ENCODE measurements at regions not wholly inside any gene's neighbourhood (a gene's known extent, or its start where the extent isn't known, plus 50 kb on each side); places are given as distances from the start of the nearest gene placed in this dataset.
A peak's percentile ranks its signal among the peaks of the same experiment; 100 is the strongest.

GRCh38 chr13:81224209-81224833 is 883.4 kb upstream of the SPRY2 start:
- CTCF ChIA-PET: no interaction called here
- POLR2A ChIA-PET: interaction anchor here (0.9 kb wide), 1 partner anchor 9 kb away, joined by 3 read pairs; no protein-coding TSS in a partner anchor
- no peak for DNase-seq (ENCODE audit: extremely low spot score)
- TF ChIP-seq FOXM1 (IDR thresholded peaks at IDR 0.05; ENCODE audit: borderline replicate concordance) (no peak), ARNT (IDR thresholded peaks at IDR 0.05) (no peak), NFRKB (IDR thresholded peaks at IDR 0.05) (no peak), ELF4 (IDR thresholded peaks at IDR 0.05) (no peak), FOXA1 (IDR thresholded peaks at IDR 0.05) (no peak), TARDBP (IDR thresholded peaks at IDR 0.05) (no peak), L3MBTL2 (conservative IDR thresholded peaks at IDR 0.05) (no peak), BHLHE40 (IDR thresholded peaks at IDR 0.05; ENCODE audit: borderline replicate concordance) (no peak), ZNF384 (IDR thresholded peaks at IDR 0.05) (no peak), FOXK2 (IDR thresholded peaks at IDR 0.05) (no peak)

DNA sequence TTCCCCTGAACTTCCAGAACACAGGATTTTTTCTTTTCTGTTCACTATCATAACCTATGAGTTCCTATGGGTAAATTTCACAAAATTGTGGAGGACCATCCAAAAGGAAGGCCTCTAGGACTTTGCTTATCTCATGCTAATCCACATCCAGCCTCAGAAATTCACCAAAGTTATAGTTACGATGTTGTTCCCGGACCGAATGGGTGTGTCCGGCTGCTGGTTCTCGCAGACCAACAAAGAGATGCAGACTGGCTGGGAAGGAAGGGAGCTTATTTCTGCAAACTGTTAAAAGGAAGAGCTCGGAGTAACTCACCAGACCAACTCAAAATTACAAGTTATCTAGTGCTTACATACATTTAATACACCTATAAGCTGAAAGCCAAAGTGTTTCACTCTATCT is 882.9 kb upstream of the SPRY2 start:
- CTCF ChIA-PET: no interaction called here
- POLR2A ChIA-PET: interaction anchor here (0.9 kb wide), 1 partner anchor 9 kb away, joined by 3 read pairs; no protein-coding TSS in a partner anchor
- no peak for TF ChIP-seq SP1 (IDR thresholded peaks at IDR 0.05)
- no peak for TF ChIP-seq SUZ12 (IDR thresholded peaks at IDR 0.05)
- TF ChIP-seq NFRKB (IDR thresholded peaks at IDR 0.05): no peak
- TF ChIP-seq FOXA1 (IDR thresholded peaks at IDR 0.05): no peak
- TF ChIP-seq HDGF (IDR thresholded peaks at IDR 0.05; ENCODE audit: borderline replicate concordance): no peak
- no peak for TF ChIP-seq BHLHE40 (IDR thresholded peaks at IDR 0.05; ENCODE audit: borderline replicate concordance)
- TF ChIP-seq L3MBTL2 (conservative IDR thresholded peaks at IDR 0.05): no peak
- TF ChIP-seq PKNOX1 (IDR thresholded peaks at IDR 0.05): no peak
- no peak for TF ChIP-seq ZNF384 (IDR thresholded peaks at IDR 0.05)
- TF ChIP-seq LEF1 (IDR thresholded peaks at IDR 0.05; ENCODE audit: borderline replicate concordance): no peak
- no peak for TF ChIP-seq FOXM1 (IDR thresholded peaks at IDR 0.05; ENCODE audit: borderline replicate concordance)
- TF ChIP-seq FOXK2 (IDR thresholded peaks at IDR 0.05): no peak
- no peak for DNase-seq (ENCODE audit: extremely low spot score)

GRCh38 chr13:81211713-81212112 is 870.8 kb upstream of the SPRY2 start:
- TF ChIP-seq FOXA1 (IDR thresholded peaks at IDR 0.05) (no peak), PKNOX1 (IDR thresholded peaks at IDR 0.05) (peak; percentile 3; the same call in 1 of the 2 replicates)
- CTCF ChIA-PET: no interaction called here
- POLR2A ChIA-PET: no interaction called here
- DNase-seq (ENCODE audit: extremely low spot score): no peak

- POLR2A ChIA-PET: no interaction called here
- TF ChIP-seq ZNF384 (IDR thresholded peaks at IDR 0.05) (peak; percentile 28; the same call in 1 of the 2 replicates), LEF1 (IDR thresholded peaks at IDR 0.05; ENCODE audit: borderline replicate concordance) (no peak), NFRKB (IDR thresholded peaks at IDR 0.05) (no peak), PKNOX1 (IDR thresholded peaks at IDR 0.05) (peak; percentile 82), SP1 (IDR thresholded peaks at IDR 0.05) (no peak), L3MBTL2 (conservative IDR thresholded peaks at IDR 0.05) (no peak)
- no peak for DNase-seq (ENCODE audit: extremely low spot score)
- CTCF ChIA-PET: no interaction called here
Observed at GRCh38 chr13:81207636-81208035, 866.7 kb upstream of the SPRY2 start.

DNA sequence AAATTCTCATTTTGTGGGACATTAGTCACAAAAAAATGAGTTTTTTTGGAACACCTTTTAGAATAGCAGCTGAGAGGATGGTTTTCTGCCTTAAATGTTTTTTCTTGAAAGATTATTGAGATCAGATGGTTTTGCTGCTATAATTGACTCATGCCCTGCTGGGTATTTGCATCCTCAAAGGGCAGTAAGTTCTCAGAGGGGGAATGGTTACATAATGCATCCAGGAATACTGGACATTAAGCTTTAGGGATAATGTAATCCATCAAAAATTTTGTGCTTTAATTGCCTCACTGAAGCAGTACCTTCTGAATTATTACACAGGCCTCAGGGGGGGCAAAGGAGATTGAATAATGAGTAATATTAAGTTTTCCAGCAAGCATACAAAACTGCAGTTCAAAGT is 866.3 kb upstream of the SPRY2 start:
- TF ChIP-seq ZNF384 (IDR thresholded peaks at IDR 0.05) (no peak), L3MBTL2 (conservative IDR thresholded peaks at IDR 0.05) (no peak)
- no peak for DNase-seq (ENCODE audit: extremely low spot score)
- ChIA-PET POLR2A (no interaction called here), CTCF (no interaction called here)

DNA sequence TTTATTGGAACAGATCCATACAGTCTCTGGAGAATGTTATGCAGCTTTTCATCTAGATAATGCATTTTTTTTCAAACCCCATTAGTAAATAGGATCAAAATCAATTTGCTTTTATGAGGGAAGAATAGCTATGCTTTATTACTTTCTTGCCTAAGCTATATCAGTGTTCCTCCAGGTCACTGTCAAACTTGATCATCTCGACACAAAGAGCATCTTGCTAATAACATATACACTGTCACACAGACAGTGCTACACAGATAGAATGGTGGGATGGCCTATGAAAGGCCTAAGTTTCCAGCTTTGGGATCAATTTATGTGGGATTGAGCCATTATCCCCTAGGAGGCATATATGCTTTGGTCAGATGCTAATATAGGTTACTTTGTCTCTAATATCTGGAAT is 862.9 kb upstream of the SPRY2 start:
- DNase-seq (ENCODE audit: extremely low spot score): no peak
- CTCF ChIA-PET: no interaction called here
- TF ChIP-seq LEF1 (IDR thresholded peaks at IDR 0.05; ENCODE audit: borderline replicate concordance) (no peak), SUZ12 (IDR thresholded peaks at IDR 0.05) (no peak), ZNF384 (IDR thresholded peaks at IDR 0.05) (no peak), ARNT (IDR thresholded peaks at IDR 0.05) (no peak), NFRKB (IDR thresholded peaks at IDR 0.05) (no peak), HDGF (IDR thresholded peaks at IDR 0.05; ENCODE audit: borderline replicate concordance) (no peak), FOXA1 (IDR thresholded peaks at IDR 0.05) (no peak), L3MBTL2 (conservative IDR thresholded peaks at IDR 0.05) (no peak), BHLHE40 (IDR thresholded peaks at IDR 0.05; ENCODE audit: borderline replicate concordance) (no peak), TARDBP (IDR thresholded peaks at IDR 0.05) (no peak), PKNOX1 (IDR thresholded peaks at IDR 0.05) (no peak), FOXK2 (IDR thresholded peaks at IDR 0.05) (no peak), SP1 (IDR thresholded peaks at IDR 0.05) (no peak), CTBP1 (IDR thresholded peaks at IDR 0.05; ENCODE audit: borderline replicate concordance) (no peak), ELF4 (IDR thresholded peaks at IDR 0.05) (no peak), FOXM1 (IDR thresholded peaks at IDR 0.05; ENCODE audit: borderline replicate concordance) (no peak)
- POLR2A ChIA-PET: no interaction called here
